H1 (cell line): ENCODE measurements at regions not wholly inside any gene's neighbourhood (a gene's known extent, or its start where the extent isn't known, plus 50 kb on each side); places are given as distances from the start of the nearest gene placed in this dataset.

Experiments used
- CTCF ChIA-PET: fragments of 300-600 bp; sonication (Branson Sonifier 250); formaldehyde crosslinking; loops from one replicate; lab custom pipeline; 2021; ENCODE audit not compliant: partially characterized antibody; lab: Charles Lee
- POLR2A ChIA-PET: fragments of 300-600 bp; sonication (Branson Sonifier 250); formaldehyde crosslinking; loops from one replicate; lab custom pipeline; 2021; ENCODE audit warnings: inconsistent platforms; ENCODE audit not compliant: partially characterized antibody; lab: Charles Lee
- DNase-seq, 2 experiments: peaks; one replicate each; pipeline versions ENCODE4 v3.0.0 to v3.0.0-alpha.2; 2010 to 2022; ENCODE audit warnings: low spot score in 2 of 2, low read depth in 1 of 2, mixed read lengths in 1 of 2
- FAIRE-seq: peaks from 2 replicates; lab custom pipeline; 2011; peaks lifted over from hg19 to GRCh38; lab: Jason Lieb, UNC
- H2AFZ ChIP-seq: 2 replicates; pipeline ENCODE4 v1.8.1; 2012; ENCODE audit warnings: low read length, inconsistent platforms
- H2AK5ac ChIP-seq: 2 replicates; pipeline ENCODE4 v1.6.1; 2013; ENCODE audit warnings: low read depth, low read length
- H2BK120ac ChIP-seq: replicated peaks from 2 replicates; pipeline ENCODE3; 2013; ENCODE audit warnings: low read depth, low read length, inconsistent platforms
- H2BK12ac ChIP-seq: 2 replicates; pipeline ENCODE4 v1.6.1; 2013; ENCODE audit warnings: low read depth, low read length
- H2BK15ac ChIP-seq: 2 replicates; pipeline ENCODE4 v1.6.1; 2013; ENCODE audit warnings: low read length
- H2BK20ac ChIP-seq: 2 replicates; pipeline ENCODE4 v1.6.1; 2013; ENCODE audit warnings: low read length
- H2BK5ac ChIP-seq: 2 replicates; pipeline ENCODE4 v1.6.1; 2013; ENCODE audit warnings: low read depth, low read length
- H3K14ac ChIP-seq: 2 replicates; pipeline ENCODE4 v1.6.1; 2013; ENCODE audit warnings: inconsistent platforms; ENCODE audit not compliant: insufficient read length
- H3K18ac ChIP-seq: 2 replicates; pipeline ENCODE4 v1.6.1; 2013; ENCODE audit warnings: low read length; ENCODE audit errors: extremely low read depth
- H3K23ac ChIP-seq: 2 replicates; pipeline ENCODE4 v1.6.1; 2013; ENCODE audit warnings: inconsistent platforms; ENCODE audit not compliant: insufficient read length
- H3K23me2 ChIP-seq: 2 replicates; pipeline ENCODE4 v1.6.1; 2013; ENCODE audit warnings: low read depth, low read length
- H3K27ac ChIP-seq: 2 replicates; pipeline ENCODE4 v1.6.1; 2011; ENCODE audit warnings: low read depth, low read length, inconsistent platforms
- H3K27me3 ChIP-seq, 4 experiments: replicated peaks in 1 of 4; 1 replicate in 1 of 4; 2 replicates in 3 of 4; pipeline versions ENCODE4 v1.6.1 to v1.8.1; 2011 to 2013; ENCODE audit warnings: low read length in 3 of 4, mild to moderate bottlenecking in 3 of 4, inconsistent platforms in 2 of 4, mixed read lengths in 2 of 4, moderate library complexity in 1 of 4; ENCODE audit not compliant: control insufficient read depth in 3 of 4, insufficient read depth in 3 of 4; ENCODE audit errors: extremely low read depth in 1 of 4
- H3K36me3 ChIP-seq, 4 experiments: 2 replicates each; pipeline versions ENCODE4 v1.6.1 to v1.8.1; 2011 to 2013; ENCODE audit warnings: mild to moderate bottlenecking in 4 of 4, low read length in 3 of 4, moderate library complexity in 2 of 4, control low read depth in 1 of 4, inconsistent platforms in 1 of 4; ENCODE audit not compliant: insufficient read depth in 4 of 4, control insufficient read depth in 2 of 4
- H3K4ac ChIP-seq: replicated peaks from 2 replicates; pipeline ENCODE3; 2013; ENCODE audit warnings: low read length, low read depth, mixed read lengths, inconsistent platforms; ENCODE audit not compliant: insufficient read length
- H3K4me1 ChIP-seq, 4 experiments: replicated peaks in 1 of 4; 1 replicate in 1 of 4; 2 replicates in 3 of 4; pipeline versions ENCODE4 v1.6.1 to v1.8.1; 2011 to 2013; ENCODE audit warnings: low read length in 3 of 4, inconsistent platforms in 2 of 4, mixed read lengths in 1 of 4; ENCODE audit not compliant: insufficient read depth in 4 of 4, control insufficient read depth in 3 of 4
- H3K4me2 ChIP-seq, 2 experiments: 2 replicates each; pipeline versions ENCODE4 v1.6.1 to v1.8.1; 2011 to 2013; ENCODE audit warnings: low read depth in 2 of 2, low read length in 2 of 2, control low read depth in 1 of 2, inconsistent platforms in 1 of 2, mild to moderate bottlenecking in 1 of 2; ENCODE audit not compliant: insufficient read depth in 1 of 2
- H3K4me3 ChIP-seq, 4 experiments: fragments of 200-600, 300-600 bp in 1 of 4; sonication (generic), shearing (Covaris generic), sonication (Bioruptor Twin) in 1 of 4; 2 replicates each; pipeline versions ENCODE4 v1.5.1 to v1.8.1; 2011 to 2016; ENCODE audit warnings: low read length in 4 of 4, low read depth in 3 of 4, control low read depth in 2 of 4, inconsistent platforms in 2 of 4, mild to moderate bottlenecking in 2 of 4, mixed read lengths in 1 of 4, moderate library complexity in 1 of 4; ENCODE audit not compliant: insufficient read depth in 2 of 4; ENCODE audit errors: extremely low read depth in 1 of 4
- H3K56ac ChIP-seq: replicated peaks from 2 replicates; pipeline ENCODE3; 2013; ENCODE audit warnings: low read depth, mild to moderate bottlenecking, mixed read lengths, low read length, inconsistent platforms; ENCODE audit not compliant: insufficient read length
- H3K79me1 ChIP-seq: 2 replicates; pipeline ENCODE4 v1.6.1; 2013; ENCODE audit warnings: low read depth, low read length, control low read depth
- H3K79me2 ChIP-seq, 2 experiments: 2 replicates each; pipeline versions ENCODE4 v1.6.1 to v1.8.1; 2012 to 2013; ENCODE audit warnings: low read length in 2 of 2, mild to moderate bottlenecking in 2 of 2, inconsistent platforms in 1 of 2; ENCODE audit not compliant: insufficient read depth in 2 of 2, control insufficient read depth in 1 of 2
- H3K9ac ChIP-seq, 4 experiments: replicated peaks in 1 of 4; 1 replicate in 1 of 4; 2 replicates in 3 of 4; pipeline versions ENCODE4 v1.6.1 to v1.8.1; 2011 to 2013; ENCODE audit warnings: low read depth in 3 of 4, low read length in 3 of 4, control low read depth in 2 of 4, mild to moderate bottlenecking in 2 of 4, moderate library complexity in 2 of 4, inconsistent platforms in 1 of 4; ENCODE audit errors: extremely low read depth in 1 of 4
- H3K9me3 ChIP-seq, 2 experiments: 2 replicates each; pipeline versions ENCODE4 v1.6.1 to v1.8.1; 2012 to 2013; ENCODE audit warnings: mild to moderate bottlenecking in 2 of 2, moderate library complexity in 2 of 2, control low read depth in 1 of 2, inconsistent platforms in 1 of 2, low read depth in 1 of 2, low read length in 1 of 2, mixed read lengths in 1 of 2; ENCODE audit not compliant: insufficient read depth in 2 of 2
- H4K20me1 ChIP-seq, 2 experiments: replicated peaks in 1 of 2; 2 replicates each; pipeline versions ENCODE3 to v1.8.1; 2011 to 2013; ENCODE audit warnings: inconsistent platforms in 2 of 2, low read length in 2 of 2, mild to moderate bottlenecking in 1 of 2; ENCODE audit not compliant: insufficient read depth in 2 of 2, control insufficient read depth in 1 of 2
- H4K5ac ChIP-seq: 2 replicates; pipeline ENCODE4 v1.6.1; 2013; ENCODE audit warnings: low read length, low read depth, mixed read lengths, inconsistent platforms; ENCODE audit not compliant: insufficient read length
- H4K8ac ChIP-seq: 2 replicates; pipeline ENCODE4 v1.8.0; 2013; ENCODE audit warnings: mild to moderate bottlenecking, moderate library complexity, low read length, inconsistent platforms; ENCODE audit not compliant: insufficient read depth; ENCODE audit errors: extremely low read depth
- H4K91ac ChIP-seq: replicated peaks from 2 replicates; pipeline ENCODE3; 2013; ENCODE audit warnings: low read length, mixed read lengths, inconsistent platforms; ENCODE audit not compliant: insufficient read length
- ASH2L ChIP-seq: fragments of 200-600, 300-600 bp; sonication (generic); IDR thresholded peaks from one replicate; pipeline ENCODE4 v1.7.1; 2017; ENCODE audit warnings: low read length
- BCL11A ChIP-seq, 2 experiments: IDR thresholded peaks; one replicate each; pipeline ENCODE4 v1.6.1; 2011; ENCODE audit warnings: low read depth in 2 of 2, low read length in 2 of 2, mild to moderate bottlenecking in 2 of 2
- BRCA1 ChIP-seq: IDR thresholded peaks from 2 replicates; pipeline ENCODE4 v1.6.1; 2012; ENCODE audit warnings: low read depth, low read length, improper control_type of control experiment
- CBX5 ChIP-seq: fragments of 300-800, 300-1000 bp; sonication (generic); IDR thresholded peaks from 2 replicates; pipeline ENCODE4 v1.7.1; 2016; ENCODE audit warnings: antibody characterized with exemption, low read length, low read depth
- CEBPB ChIP-seq: IDR thresholded peaks from 2 replicates; pipeline ENCODE4 v1.6.1; 2012; ENCODE audit warnings: low read depth, low read length
- JUND ChIP-seq: IDR thresholded peaks from 2 replicates; pipeline ENCODE4 v1.6.1; 2011; ENCODE audit warnings: mild to moderate bottlenecking, improper control_type of control experiment, low read length
- KDM1A ChIP-seq: fragments of 200-600, 300-600 bp; sonication (generic); IDR thresholded peaks from 2 replicates; pipeline ENCODE4 v1.7.1; 2016; ENCODE audit warnings: mild to moderate bottlenecking, low read length, borderline replicate concordance
- WGBS, 2 experiments: shearing (Covaris generic) in 1 of 2; methylation state at CpG; one replicate each; pipeline versions ENCODE4 v1.1.6 to v1.1.7; 2013 to 2015; ENCODE audit warnings: low lambda C conversion rate in 2 of 2, mixed read lengths in 2 of 2, inconsistent platforms in 1 of 2, low coverage in 1 of 2, missing lambda C conversion rate in 1 of 2; ENCODE audit not compliant: insufficient replicate concordance in 2 of 2, insufficient coverage in 1 of 2, insufficient read length in 1 of 2; ENCODE audit errors: extremely low coverage in 1 of 2, missing lambda C conversion rate in 1 of 2; 5-methylcytosine and 5-hydroxymethylcytosine counted together
- TF ChIP-seq, protein P1 (sequence below): IDR thresholded peaks from 2 replicates; pipeline ENCODE4 v1.6.1; 2011; ENCODE audit warnings: low read length, improper control_type of control experiment
- TF ChIP-seq, protein P2 (sequence below): IDR thresholded peaks from 2 replicates; pipeline ENCODE4 v1.6.1; 2011; ENCODE audit warnings: low read depth, mild to moderate bottlenecking, low read length; ENCODE audit not compliant: insufficient read depth

DNA sequence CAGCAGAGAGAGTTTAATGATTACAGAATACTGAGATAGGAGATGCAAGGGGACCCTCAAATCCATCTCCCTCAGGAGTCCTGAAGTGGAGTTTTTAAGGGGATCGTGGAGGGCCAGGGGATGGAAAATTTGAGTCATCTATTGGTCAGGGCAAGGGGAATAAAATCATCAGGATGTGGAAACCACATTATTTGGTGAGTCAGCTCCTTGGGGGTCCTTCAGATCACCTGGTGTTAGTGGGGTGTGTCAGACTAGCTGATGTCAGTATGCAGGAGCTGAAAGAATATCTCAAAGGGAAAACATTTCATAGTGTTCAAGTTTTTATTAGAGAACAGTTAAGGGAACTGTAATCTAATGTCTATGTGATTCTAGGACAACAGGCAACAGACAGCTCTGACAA is 183.0 kb upstream of the FTMT start:
- no peak overlapping the region for H2BK15ac ChIP-seq
- no peaks in the 10 kb centered on the region for H3K4me1 ChIP-seq
- H4K91ac ChIP-seq, result no peak overlapping the region
- TF ChIP-seq ASH2L (no peak), JUND (no peak), BRCA1 (no peak), BCL11A (IDR thresholded peaks at IDR 0.05; ENCODE audit: low read depth in 2 of 2, low read length in 2 of 2) (no peak), CEBPB (no peak), CBX5 (no peak), KDM1A (no peak)
- TF ChIP-seq, protein P1, sequence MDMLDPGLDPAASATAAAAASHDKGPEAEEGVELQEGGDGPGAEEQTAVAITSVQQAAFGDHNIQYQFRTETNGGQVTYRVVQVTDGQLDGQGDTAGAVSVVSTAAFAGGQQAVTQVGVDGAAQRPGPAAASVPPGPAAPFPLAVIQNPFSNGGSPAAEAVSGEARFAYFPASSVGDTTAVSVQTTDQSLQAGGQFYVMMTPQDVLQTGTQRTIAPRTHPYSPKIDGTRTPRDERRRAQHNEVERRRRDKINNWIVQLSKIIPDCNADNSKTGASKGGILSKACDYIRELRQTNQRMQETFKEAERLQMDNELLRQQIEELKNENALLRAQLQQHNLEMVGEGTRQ, result no peak
- TF ChIP-seq, protein P2, sequence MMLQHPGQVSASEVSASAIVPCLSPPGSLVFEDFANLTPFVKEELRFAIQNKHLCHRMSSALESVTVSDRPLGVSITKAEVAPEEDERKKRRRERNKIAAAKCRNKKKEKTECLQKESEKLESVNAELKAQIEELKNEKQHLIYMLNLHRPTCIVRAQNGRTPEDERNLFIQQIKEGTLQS, result no peak
- TF ChIP-seq, all 59 proteins: peak for 0
- no peak overlapping the region for H3K18ac ChIP-seq
- H2AFZ ChIP-seq, result no peak overlapping the region
- H3K4me3 ChIP-seq, result no peak overlapping the region
- no peak overlapping the region for H3K23ac ChIP-seq
- ChIA-PET POLR2A (no interaction called here), CTCF (no interaction called here)
- no peaks in the 10 kb centered on the region for H3K36me3 ChIP-seq
- H3K27ac ChIP-seq, result no peak overlapping the region
- H3K9ac ChIP-seq, result no peak overlapping the region
- 93% methylated on average over 1 of the region's 1 CpG; no CpG with 5 or more reads in 1 of the 2 experiments for WGBS, 2 experiments
- H3K79me1 ChIP-seq, result no peaks in the 10 kb centered on the region
- no peak overlapping the region for H3K4me2 ChIP-seq
- no peak overlapping the region for H2AK5ac ChIP-seq
- H3K23me2 ChIP-seq, result no peaks in the 10 kb centered on the region
- H4K20me1 ChIP-seq, result no peaks in the 10 kb centered on the region
- H2BK5ac ChIP-seq, result no peak overlapping the region
- H4K5ac ChIP-seq, result no peak overlapping the region
- FAIRE-seq (no peak), DNase-seq (no peak)
- no peak overlapping the region for H3K4ac ChIP-seq
- H2BK120ac ChIP-seq, result no peak overlapping the region
- no peak overlapping the region for H3K14ac ChIP-seq
- no peaks in the 10 kb centered on the region for H3K27me3 ChIP-seq
- H3K79me2 ChIP-seq, result no peaks in the 10 kb centered on the region
- H2BK12ac ChIP-seq, result no peak overlapping the region
- no peak overlapping the region for H3K56ac ChIP-seq
- no peaks in the 10 kb centered on the region for H3K9me3 ChIP-seq
- H2BK20ac ChIP-seq, result no peak overlapping the region
- H4K8ac ChIP-seq, result no peak overlapping the region
